ENCODE measurements at regions not wholly inside any gene's neighbourhood (a gene's known extent, or its start where the extent isn't known, plus 50 kb on each side); places are given as distances from the start of the nearest gene placed in this dataset.

DNA sequence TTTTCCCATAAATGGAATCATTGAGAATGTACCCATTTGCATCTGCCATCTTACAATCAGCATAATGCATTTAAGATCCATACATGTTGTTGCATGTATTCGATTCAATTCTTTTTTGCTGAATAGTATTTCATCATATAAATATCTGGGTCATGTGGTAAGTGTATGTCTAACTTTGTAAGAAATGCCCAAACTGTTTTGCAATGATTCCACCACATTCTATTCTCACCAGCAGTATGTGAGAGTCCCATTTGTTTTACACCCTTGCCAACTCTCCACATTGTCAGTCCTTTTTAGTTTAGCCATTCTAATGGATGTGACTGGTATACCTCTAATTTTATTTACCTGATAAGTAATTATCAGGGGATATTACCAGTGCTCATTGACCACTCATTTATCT, 115.8 kb upstream of the PBX1 start:
- Histone ChIP-seq H4K20me1 (replicated peaks; ENCODE audit: control insufficient read depth, extremely low read depth, insufficient read depth, low read length) (no peaks in the 10 kb centered on the region), H3K36me3 (ENCODE audit: control insufficient read depth in 2 of 2, extremely low read depth in 1 of 2, insufficient read depth in 2 of 2, low read length in 2 of 2) (no peaks in the 10 kb centered on the region), H3K4me3 (replicated peaks in 1 of 3; ENCODE audit: insufficient read depth in 1 of 3, low read depth in 1 of 3, low read length in 3 of 3) (no peak overlapping the region), H3K4me1 (ENCODE audit: control insufficient read depth, extremely low read depth, insufficient read depth, low read length) (no peaks in the 10 kb centered on the region), H3K27ac (ENCODE audit: insufficient read depth, low read depth, low read length) (no peak overlapping the region), H2AFZ (ENCODE audit: low read depth, low read length) (no peak overlapping the region), H3K9me1 (replicated peaks; ENCODE audit: control insufficient read depth, extremely low read depth, insufficient read depth, low read length) (no peaks in the 10 kb centered on the region), H3K79me2 (ENCODE audit: control insufficient read depth, insufficient read depth, low read length) (no peaks in the 10 kb centered on the region), H3K27me3 (ENCODE audit: control insufficient read depth in 2 of 2, insufficient read depth in 2 of 2, low read length in 2 of 2) (no peaks in the 10 kb centered on the region), H3K9ac (replicated peaks; ENCODE audit: extremely low read depth, insufficient read depth, low read length) (no peak overlapping the region), H3K4me2 (ENCODE audit: insufficient read depth, low read length) (no peak overlapping the region), H3K9me3 (replicated peaks; ENCODE audit: control insufficient read depth, insufficient read depth, low read length) (no peaks in the 10 kb centered on the region)
- TF ChIP-seq GATA2 (IDR thresholded peaks at IDR 0.05; ENCODE audit: insufficient read depth, insufficient read length, low read depth, low read length), result no peak
- no peak for DNase-seq (ENCODE audit: low read depth, low spot score)
- FAIRE-seq, result no peak
- dilution Hi-C loops (cut with MboI; ENCODE audit: extremely low pct_ligation_motif_present, low sequenced_read_pairs) (no loop called here), intact Hi-C loops (cut with micrococcal nuclease) (no loop called here)
- CTCF ChIA-PET, result no interaction called here
- POLR2A ChIA-PET, result no interaction called here
- BruUV-seq (replicated peaks), result no TSS peak

- H3K36me3 ChIP-seq (ENCODE audit: control insufficient read depth in 2 of 2, extremely low read depth in 1 of 2, insufficient read depth in 2 of 2, low read length in 2 of 2), result no peaks in the 10 kb centered on the region
- H3K9me3 ChIP-seq (replicated peaks; ENCODE audit: control insufficient read depth, insufficient read depth, low read length), result no peaks in the 10 kb centered on the region
- no peaks in the 10 kb centered on the region for H3K79me2 ChIP-seq (ENCODE audit: control insufficient read depth, insufficient read depth, low read length)
- BruUV-seq (replicated peaks), result no TSS peak
- intact Hi-C loops (cut with micrococcal nuclease) (no loop called here), dilution Hi-C loops (cut with MboI; ENCODE audit: extremely low pct_ligation_motif_present, low sequenced_read_pairs) (no loop called here)
- no peaks in the 10 kb centered on the region for H3K27me3 ChIP-seq (ENCODE audit: control insufficient read depth in 2 of 2, insufficient read depth in 2 of 2, low read length in 2 of 2)
- TF ChIP-seq FOS (IDR thresholded peaks at IDR 0.05; ENCODE audit: borderline replicate concordance, insufficient read depth, low read length) (no peak), POLR2A (IDR thresholded peaks at IDR 0.05; ENCODE audit: low read depth, low read length) (no peak), JUN (IDR thresholded peaks at IDR 0.05; ENCODE audit: borderline replicate concordance, insufficient read depth, insufficient read length, low read depth) (no peak), GATA2 (IDR thresholded peaks at IDR 0.05; ENCODE audit: insufficient read depth, insufficient read length, low read depth, low read length) (no peak), POLR2AphosphoS5 (IDR thresholded peaks at IDR 0.05; ENCODE audit: insufficient read depth, low read depth, low read length) (no peak), MYC (IDR thresholded peaks at IDR 0.05; ENCODE audit: low read depth, low read length) (no peak), EZH2 (IDR thresholded peaks at IDR 0.05; ENCODE audit: borderline replicate concordance, low read depth, low read length, severe bottlenecking) (no peak)
- TF ChIP-seq, protein P1, sequence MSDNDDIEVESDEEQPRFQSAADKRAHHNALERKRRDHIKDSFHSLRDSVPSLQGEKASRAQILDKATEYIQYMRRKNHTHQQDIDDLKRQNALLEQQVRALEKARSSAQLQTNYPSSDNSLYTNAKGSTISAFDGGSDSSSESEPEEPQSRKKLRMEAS (IDR thresholded peaks at IDR 0.05; ENCODE audit: insufficient read depth, insufficient read length), result no peak
- TF ChIP-seq, protein P2, sequence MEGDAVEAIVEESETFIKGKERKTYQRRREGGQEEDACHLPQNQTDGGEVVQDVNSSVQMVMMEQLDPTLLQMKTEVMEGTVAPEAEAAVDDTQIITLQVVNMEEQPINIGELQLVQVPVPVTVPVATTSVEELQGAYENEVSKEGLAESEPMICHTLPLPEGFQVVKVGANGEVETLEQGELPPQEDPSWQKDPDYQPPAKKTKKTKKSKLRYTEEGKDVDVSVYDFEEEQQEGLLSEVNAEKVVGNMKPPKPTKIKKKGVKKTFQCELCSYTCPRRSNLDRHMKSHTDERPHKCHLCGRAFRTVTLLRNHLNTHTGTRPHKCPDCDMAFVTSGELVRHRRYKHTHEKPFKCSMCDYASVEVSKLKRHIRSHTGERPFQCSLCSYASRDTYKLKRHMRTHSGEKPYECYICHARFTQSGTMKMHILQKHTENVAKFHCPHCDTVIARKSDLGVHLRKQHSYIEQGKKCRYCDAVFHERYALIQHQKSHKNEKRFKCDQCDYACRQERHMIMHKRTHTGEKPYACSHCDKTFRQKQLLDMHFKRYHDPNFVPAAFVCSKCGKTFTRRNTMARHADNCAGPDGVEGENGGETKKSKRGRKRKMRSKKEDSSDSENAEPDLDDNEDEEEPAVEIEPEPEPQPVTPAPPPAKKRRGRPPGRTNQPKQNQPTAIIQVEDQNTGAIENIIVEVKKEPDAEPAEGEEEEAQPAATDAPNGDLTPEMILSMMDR (IDR thresholded peaks at IDR 0.05; ENCODE audit: extremely low read depth in 1 of 2, insufficient read depth in 1 of 2, low read depth in 1 of 2, low read length in 2 of 2), result no peak
- DNase-seq (ENCODE audit: low read depth, low spot score) (no peak), FAIRE-seq (no peak)
- ChIA-PET POLR2A (no interaction called here), CTCF (no interaction called here)
- H4K20me1 ChIP-seq (replicated peaks; ENCODE audit: control insufficient read depth, extremely low read depth, insufficient read depth, low read length), result no peaks in the 10 kb centered on the region
- no peaks in the 10 kb centered on the region for H3K4me1 ChIP-seq (ENCODE audit: control insufficient read depth, extremely low read depth, insufficient read depth, low read length)
- no peak overlapping the region for H2AFZ ChIP-seq (ENCODE audit: low read depth, low read length)
- no peak overlapping the region for H3K9ac ChIP-seq (replicated peaks; ENCODE audit: extremely low read depth, insufficient read depth, low read length)
- H3K4me2 ChIP-seq (ENCODE audit: insufficient read depth, low read length), result no peak overlapping the region
- no peak overlapping the region for H3K4me3 ChIP-seq (replicated peaks in 1 of 3; ENCODE audit: insufficient read depth in 1 of 3, low read depth in 1 of 3, low read length in 3 of 3)
- H3K9me1 ChIP-seq (replicated peaks; ENCODE audit: control insufficient read depth, extremely low read depth, insufficient read depth, low read length), result no peaks in the 10 kb centered on the region
- no peak overlapping the region for H3K27ac ChIP-seq (ENCODE audit: insufficient read depth, low read depth, low read length)
Observed at GRCh38 chr1:164443836-164444235, 115.1 kb upstream of the PBX1 start.
